Right lobe of liver (tissue), 6 donors: ENCODE measurements at regions not wholly inside any gene's neighbourhood (a gene's known extent, or its start where the extent isn't known, plus 50 kb on each side); places are given as distances from the start of the nearest gene placed in this dataset.
"Not testable (repeated sequence)": the region's sequence is repeated elsewhere in the genome, so short reads cannot be mapped to it uniquely, and the experiment has no call there.

Experiments used
- ATAC-seq, 4 donors: fragments of 200-7000 bp; cut with Tn5 transposase; one replicate each; pipeline ENCODE4 v1.9.1; 2020; ENCODE audit warnings: mild to moderate bottlenecking in 4 of 4, moderate library complexity in 4 of 4
- DNase-seq, 3 donors: peaks; one replicate each; pipeline ENCODE4 v3.0.0-alpha.2; 2020
- H3K27ac ChIP-seq, 3 donors: fragments of 200-600 bp; one replicate each; pipeline ENCODE4 v1.8.0; 2022
- H3K27me3 ChIP-seq, 2 donors: fragments of 200-600 bp; one replicate each; pipeline ENCODE4 v1.8.0; 2022
- H3K36me3 ChIP-seq, 4 donors: fragments of 200-600 bp; sonication (generic) in 1 of 4; one replicate each; pipeline versions ENCODE4 v1.5.1 to v1.8.0; 2017 to 2022; ENCODE audit warnings: control low read depth in 1 of 4
- H3K4me1 ChIP-seq, 4 donors: fragments of 200-600 bp; sonication (generic) in 1 of 4; one replicate each; pipeline versions ENCODE4 v1.5.1 to v1.8.0; 2017 to 2022; ENCODE audit warnings: control low read depth in 1 of 4
- H3K4me3 ChIP-seq, 3 donors: fragments of 200-600 bp; one replicate each; pipeline ENCODE4 v1.8.0; 2022
- H3K9me3 ChIP-seq, 4 donors: fragments of 200-600 bp; sonication (generic) in 1 of 4; one replicate each; pipeline versions ENCODE4 v1.5.1 to v1.8.0; 2017 to 2022; ENCODE audit warnings: control low read depth in 1 of 4
- POLR2A ChIP-seq: fragments of 450-650 bp; IDR thresholded peaks from one replicate; pipeline ENCODE4 v1.6.1; 2017; ENCODE audit warnings: antibody characterized with exemption, mild to moderate bottlenecking
- WGBS: methylation state at CpG from one replicate; pipeline ENCODE4 v1.1.6; 2018; ENCODE audit warnings: low coverage, low lambda C conversion rate; ENCODE audit not compliant: insufficient coverage; ENCODE audit errors: missing lambda C conversion rate; 5-methylcytosine and 5-hydroxymethylcytosine counted together
- intact Hi-C, 2 donors: fragments of 100-400 bp; cut with DNase I; formaldehyde crosslinking; loops; one replicate each; pipeline versions ENCODE4 v1.11.2 to v1.14.1; 2022
- TF ChIP-seq, protein P1 (sequence below), 4 donors: fragments of 200-600 bp in 3 of 4; fragments of 450-650 bp in 1 of 4; IDR thresholded peaks; one replicate each; pipeline versions ENCODE4 v1.5.1 to v1.8.0; 2016 to 2022; ENCODE audit warnings: antibody characterized with exemption in 4 of 4, mild to moderate bottlenecking in 2 of 4
- donor health status: DM: no; HTN: yes; CAD: no.
- donor health status: DM: no; HTN: no; CAD: no.
- donor health status: DM: no; HTN: no; CAD: no.
- donor health status: DM: no; HTN: yes; CAD: no.
- donor health status: DM: no; HTN: yes; CAD: no.

DNA sequence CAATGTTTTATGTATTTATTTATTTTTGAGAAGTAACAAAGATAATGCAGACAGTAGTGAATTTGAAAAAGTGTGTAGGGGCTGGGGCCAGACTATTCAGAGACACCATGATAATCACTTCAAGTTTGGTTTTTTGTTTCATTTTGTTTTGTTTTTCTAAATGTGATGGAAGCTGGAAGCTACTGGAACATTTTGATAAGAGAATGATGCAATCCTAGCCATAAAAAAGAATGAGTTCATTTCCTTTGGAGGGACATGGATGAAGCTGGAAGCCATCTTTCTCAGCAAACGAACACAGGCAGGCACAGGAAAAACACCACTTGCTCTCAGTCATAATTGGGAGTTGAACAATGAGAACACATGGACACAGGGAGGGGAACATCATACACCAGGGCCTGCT lies 706.6 kb upstream of the EPHA5 start:
- Histone ChIP-seq H3K27ac (no peak overlapping the region), H3K9me3 (no peaks in the 10 kb centered on the region), H3K4me3 (no peak overlapping the region), H3K4me1 (no peaks in the 10 kb centered on the region), H3K27me3 (no peaks in the 10 kb centered on the region), H3K36me3 (no peaks in the 10 kb centered on the region)
- 19% methylated on average over 1 of the region's 1 CpG for WGBS
- ATAC-seq, result no peak
- TF ChIP-seq POLR2A, result no peak
- intact Hi-C loops, result no loop called here
- DNase-seq, result no peak

DNA sequence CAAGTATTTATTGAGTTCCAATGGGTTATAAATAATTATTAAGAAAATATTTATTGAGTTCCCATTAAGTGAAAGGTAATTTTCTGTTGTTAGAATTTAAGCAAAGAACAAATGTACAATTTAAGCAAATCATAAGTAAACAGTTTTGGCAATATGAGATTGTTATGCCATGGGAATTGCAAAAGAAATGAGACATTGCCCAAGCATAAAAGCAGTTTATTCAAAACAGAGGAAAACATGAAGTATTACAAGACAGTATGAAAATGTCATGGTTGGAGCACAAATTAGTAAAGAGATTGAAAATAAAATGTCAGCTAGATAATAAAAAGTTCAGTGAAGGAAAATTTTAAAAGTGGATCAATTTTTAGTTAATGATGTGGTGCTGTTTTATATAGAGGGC lies 706.1 kb upstream of the EPHA5 start:
- ATAC-seq (no peak), DNase-seq (no peak)
- TF ChIP-seq, protein P1, sequence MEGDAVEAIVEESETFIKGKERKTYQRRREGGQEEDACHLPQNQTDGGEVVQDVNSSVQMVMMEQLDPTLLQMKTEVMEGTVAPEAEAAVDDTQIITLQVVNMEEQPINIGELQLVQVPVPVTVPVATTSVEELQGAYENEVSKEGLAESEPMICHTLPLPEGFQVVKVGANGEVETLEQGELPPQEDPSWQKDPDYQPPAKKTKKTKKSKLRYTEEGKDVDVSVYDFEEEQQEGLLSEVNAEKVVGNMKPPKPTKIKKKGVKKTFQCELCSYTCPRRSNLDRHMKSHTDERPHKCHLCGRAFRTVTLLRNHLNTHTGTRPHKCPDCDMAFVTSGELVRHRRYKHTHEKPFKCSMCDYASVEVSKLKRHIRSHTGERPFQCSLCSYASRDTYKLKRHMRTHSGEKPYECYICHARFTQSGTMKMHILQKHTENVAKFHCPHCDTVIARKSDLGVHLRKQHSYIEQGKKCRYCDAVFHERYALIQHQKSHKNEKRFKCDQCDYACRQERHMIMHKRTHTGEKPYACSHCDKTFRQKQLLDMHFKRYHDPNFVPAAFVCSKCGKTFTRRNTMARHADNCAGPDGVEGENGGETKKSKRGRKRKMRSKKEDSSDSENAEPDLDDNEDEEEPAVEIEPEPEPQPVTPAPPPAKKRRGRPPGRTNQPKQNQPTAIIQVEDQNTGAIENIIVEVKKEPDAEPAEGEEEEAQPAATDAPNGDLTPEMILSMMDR (IDR thresholded peaks at IDR 0.05), result no peak
- TF ChIP-seq POLR2A, result no peak
- Histone ChIP-seq H3K9me3 (no peaks in the 10 kb centered on the region), H3K4me1 (no peaks in the 10 kb centered on the region), H3K4me3 (no peak overlapping the region), H3K36me3 (no peaks in the 10 kb centered on the region), H3K27ac (no peak overlapping the region), H3K27me3 (no peaks in the 10 kb centered on the region)
- intact Hi-C loops, result no loop called here

DNA sequence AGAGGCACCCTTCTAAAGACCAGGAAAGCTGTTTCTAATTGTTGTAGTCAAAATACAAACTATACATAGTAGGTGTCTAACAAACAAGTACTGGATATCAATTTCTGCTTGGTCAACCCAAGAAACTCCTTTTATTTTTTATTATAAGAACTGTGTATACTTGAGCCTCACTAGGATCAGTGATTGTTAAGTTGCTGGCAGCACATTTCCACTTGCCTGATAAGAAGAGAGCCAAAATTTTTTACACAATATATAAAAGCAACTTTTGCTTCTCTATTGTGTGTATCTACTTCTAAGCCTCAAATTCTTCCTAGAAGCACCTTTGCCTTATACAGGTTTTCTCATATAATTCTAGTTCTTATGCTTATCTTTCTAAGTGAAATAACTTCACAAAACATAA lies 703.0 kb upstream of the EPHA5 start:
- H3K9me3 ChIP-seq, result no peaks in the 10 kb centered on the region
- no peaks in the 10 kb centered on the region for H3K4me1 ChIP-seq
- H3K36me3 ChIP-seq, result no peaks in the 10 kb centered on the region
- intact Hi-C loops, result no loop called here
- H3K4me3 ChIP-seq, result no peak overlapping the region
- no peak overlapping the region for H3K27ac ChIP-seq
- TF ChIP-seq POLR2A, result no peak
- TF ChIP-seq, protein P1 (IDR thresholded peaks at IDR 0.05), result no peak
- ATAC-seq (no peak), DNase-seq (no peak)
- H3K27me3 ChIP-seq, result no peaks in the 10 kb centered on the region

DNA sequence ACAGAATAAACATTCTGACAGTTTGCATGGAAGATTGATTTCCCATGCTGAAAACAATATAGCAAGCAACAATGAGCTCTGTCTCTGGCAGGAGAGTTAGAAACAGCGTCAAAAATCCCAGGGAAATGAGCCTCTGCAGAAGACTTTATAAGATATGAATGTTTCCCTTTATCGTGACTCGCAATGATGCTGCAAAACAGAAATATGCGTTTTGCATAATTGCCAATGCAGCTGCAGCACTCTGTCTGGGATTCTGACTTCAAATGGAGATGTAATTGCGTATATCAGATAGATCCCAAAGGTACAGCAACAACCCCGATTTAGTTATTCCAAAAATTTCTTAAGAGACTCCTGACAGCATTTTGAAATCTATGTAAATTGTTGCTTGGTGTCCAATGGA lies 702.4 kb upstream of the EPHA5 start:
- Histone ChIP-seq H3K27me3 (no peaks in the 10 kb centered on the region), H3K4me3 (no peak overlapping the region), H3K36me3 (no peaks in the 10 kb centered on the region), H3K9me3 (no peaks in the 10 kb centered on the region), H3K27ac (no peak overlapping the region), H3K4me1 (no peaks in the 10 kb centered on the region)
- intact Hi-C loops, result no loop called here
- DNase-seq (no peak), ATAC-seq (no peak)
- 76% methylated on average over 6 of the region's 6 CpGs for WGBS
- TF ChIP-seq, protein P1 (IDR thresholded peaks at IDR 0.05), result no peak
- TF ChIP-seq POLR2A, result no peak

DNA sequence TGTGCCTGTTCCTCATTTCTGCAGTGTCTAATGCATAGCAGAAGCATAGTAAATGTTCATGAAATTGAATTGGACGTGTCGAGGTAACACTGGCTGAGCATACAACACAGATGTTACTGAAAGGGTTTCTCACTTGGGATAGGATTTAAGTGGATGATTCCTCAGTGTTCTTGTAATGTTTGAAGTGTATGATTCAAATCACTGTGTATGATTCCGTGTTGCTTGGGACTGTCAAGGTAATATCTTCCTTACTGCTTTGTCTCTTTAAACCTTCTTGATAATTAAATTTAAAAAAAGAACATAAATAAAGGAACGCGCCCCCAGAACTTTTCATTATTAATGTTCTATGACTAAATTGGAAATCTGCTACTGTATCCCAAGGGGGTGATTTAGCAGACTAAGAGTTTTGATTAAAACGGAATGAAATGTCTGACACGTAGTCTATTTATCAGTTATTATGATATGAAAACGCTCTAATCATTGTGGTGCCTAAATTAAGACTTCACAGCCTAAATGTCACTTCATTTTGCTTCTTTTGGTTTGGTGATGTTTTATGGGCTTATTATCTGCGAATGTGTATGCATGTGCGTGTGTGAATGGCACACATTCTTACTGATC lies 696.9 kb upstream of the EPHA5 start:
- 57% methylated on average over 10 of the region's 10 CpGs for WGBS
- Histone ChIP-seq H3K27me3 (no peaks in the 10 kb centered on the region), H3K27ac (no peak overlapping the region), H3K4me1 (no peaks in the 10 kb centered on the region), H3K36me3 (no peaks in the 10 kb centered on the region), H3K9me3 (no peaks in the 10 kb centered on the region), H3K4me3 (no peak overlapping the region)
- no peak for ATAC-seq
- intact Hi-C loops, result no loop called here
- TF ChIP-seq POLR2A, result no peak
- TF ChIP-seq, protein P1 (IDR thresholded peaks at IDR 0.05), result no peak
- DNase-seq, result no peak

DNA sequence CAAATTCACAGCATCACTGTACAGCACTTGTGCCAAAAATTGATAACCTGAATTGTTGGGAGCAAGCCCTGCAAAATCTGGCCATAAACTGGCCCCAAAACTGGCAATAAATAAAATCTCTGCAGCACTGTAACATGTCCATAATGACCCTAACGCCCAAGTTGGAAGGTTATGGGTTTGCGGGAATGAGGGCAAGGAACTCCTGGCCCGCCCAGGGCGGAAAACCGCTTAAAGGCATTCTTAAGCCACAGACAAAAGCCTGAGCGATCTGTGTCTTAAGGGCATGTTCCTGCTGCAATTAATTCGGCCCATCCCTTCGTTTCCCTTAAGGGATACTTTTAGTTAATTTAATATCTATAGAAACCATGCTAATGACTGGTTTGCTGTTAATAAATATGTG lies 690.1 kb upstream of the EPHA5 start:
- H3K9me3 ChIP-seq, H3K27ac ChIP-seq, H3K27me3 ChIP-seq, H3K4me1 ChIP-seq, DNase-seq, ATAC-seq, H3K36me3 ChIP-seq, H3K4me3 ChIP-seq, intact Hi-C loops: not testable (repeated sequence)
- 67% methylated on average over 1 of the region's 8 CpGs for WGBS
